ENCODE measurements at regions not wholly inside any gene's neighbourhood (a gene's known extent, or its start where the extent isn't known, plus 50 kb on each side); places are given as distances from the start of the nearest gene placed in this dataset.

GRCh38 chr16:82497139-82497538 is 129.6 kb upstream of the CDH13 start:
- DNase-seq (ENCODE audit: low spot score): no peak

- no peak for DNase-seq (ENCODE audit: low spot score)
Observed at GRCh38 chr16:82488460-82488859, 138.3 kb upstream of the CDH13 start.

GRCh38 chr16:82481455-82481854 is 145.3 kb upstream of the CDH13 start:
- DNase-seq (ENCODE audit: low spot score): no peak

GRCh38 chr16:82476786-82477185 is 150.0 kb upstream of the CDH13 start:
- DNase-seq (ENCODE audit: low spot score): no peak

GRCh38 chr16:82470620-82471152 is 156.1 kb upstream of the CDH13 start:
- DNase-seq (ENCODE audit: low spot score): no peak

- no peak for DNase-seq (ENCODE audit: low spot score)
Observed at GRCh38 chr16:82470016-82470415, 156.8 kb upstream of the CDH13 start.

GRCh38 chr16:82464187-82464586 is 162.6 kb upstream of the CDH13 start:
- DNase-seq (ENCODE audit: low spot score): no peak

GRCh38 chr16:82460766-82461165 is 166.0 kb upstream of the CDH13 start:
- no peak for DNase-seq (ENCODE audit: low spot score)

GRCh38 chr16:82459580-82460256 is 167.1 kb upstream of the CDH13 start:
- DNase-seq (ENCODE audit: low spot score): no peak

GRCh38 chr16:82456683-82457082 is 170.1 kb upstream of the CDH13 start:
- peak; percentile 69 for DNase-seq (ENCODE audit: low spot score)

- DNase-seq (ENCODE audit: low spot score): no peak
Observed at GRCh38 chr16:82454566-82454965, 172.2 kb upstream of the CDH13 start.

- DNase-seq (ENCODE audit: low spot score): no peak
Observed at GRCh38 chr16:82454152-82454551, 172.6 kb upstream of the CDH13 start.

GRCh38 chr16:82452004-82452756 is 174.6 kb upstream of the CDH13 start:
- DNase-seq (ENCODE audit: low spot score): no peak

- peak; percentile 73 for DNase-seq (ENCODE audit: low spot score)
Observed at GRCh38 chr16:82451449-82451848, 175.3 kb upstream of the CDH13 start.

- DNase-seq (ENCODE audit: low spot score): no peak
Observed at GRCh38 chr16:82440336-82440735, 186.4 kb upstream of the CDH13 start.

- DNase-seq (ENCODE audit: low spot score): no peak
Observed at GRCh38 chr16:82439678-82440293, 187.0 kb upstream of the CDH13 start.

GRCh38 chr16:82433042-82433441 is 193.7 kb upstream of the CDH13 start:
- DNase-seq (ENCODE audit: low spot score): no peak

GRCh38 chr16:82432261-82432660 is 194.5 kb upstream of the CDH13 start:
- peak; percentile 27 for DNase-seq (ENCODE audit: low spot score)

- DNase-seq (ENCODE audit: low spot score): no peak
Observed at GRCh38 chr16:82425661-82426060, 201.1 kb upstream of the CDH13 start.

- DNase-seq (ENCODE audit: low spot score): no peak
Observed at GRCh38 chr16:82421851-82422250, 204.9 kb upstream of the CDH13 start.

GRCh38 chr16:82419332-82419731 is 207.4 kb upstream of the CDH13 start:
- no peak for DNase-seq (ENCODE audit: low spot score)

GRCh38 chr16:82414476-82414875 is 212.3 kb upstream of the CDH13 start:
- DNase-seq (ENCODE audit: low spot score): no peak

GRCh38 chr16:82412770-82413169 is 214.0 kb upstream of the CDH13 start:
- no peak for DNase-seq (ENCODE audit: low spot score)

Measured in pons (tissue), 1 donor.